Neural crest cell (in vitro differentiated cells): ENCODE measurements at regions not wholly inside any gene's neighbourhood (a gene's known extent, or its start where the extent isn't known, plus 50 kb on each side); places are given as distances from the start of the nearest gene placed in this dataset.

Experiments used
- DNase-seq: peaks from one replicate; pipeline ENCODE4 v3.0.0; 2021; ENCODE audit warnings: low read depth, mixed read lengths, low spot score
- H3K27ac Mint-ChIP-seq: one replicate; pipeline ENCODE4 v1.8.0; 2021; ENCODE audit warnings: mild to moderate bottlenecking, mixed read lengths; ENCODE audit not compliant: unreplicated experiment
- H3K27me3 Mint-ChIP-seq: 2 replicates; pipeline ENCODE4 v1.8.0; 2021; ENCODE audit warnings: low read depth, mild to moderate bottlenecking, mixed read lengths
- H3K36me3 Mint-ChIP-seq: 2 replicates; pipeline ENCODE4 v1.8.0; 2021; ENCODE audit warnings: low read depth, mild to moderate bottlenecking, mixed read lengths
- H3K4me1 Mint-ChIP-seq: 2 replicates; pipeline ENCODE4 v1.8.0; 2021; ENCODE audit warnings: mixed read lengths
- H3K4me3 Mint-ChIP-seq: one replicate; pipeline ENCODE4 v1.8.0; 2021; ENCODE audit warnings: mild to moderate bottlenecking, mixed read lengths
- H3K9me3 Mint-ChIP-seq: 2 replicates; pipeline ENCODE4 v1.8.0; 2021; ENCODE audit warnings: mixed read lengths
- TF ChIP-seq, protein P1 (sequence below): fragments of 200-600 bp; sonication (generic); conservative IDR thresholded peaks from 2 replicates; pipeline ENCODE4 v1.5.0; 2021; ENCODE audit warnings: antibody characterized with exemption, mild to moderate bottlenecking

DNA sequence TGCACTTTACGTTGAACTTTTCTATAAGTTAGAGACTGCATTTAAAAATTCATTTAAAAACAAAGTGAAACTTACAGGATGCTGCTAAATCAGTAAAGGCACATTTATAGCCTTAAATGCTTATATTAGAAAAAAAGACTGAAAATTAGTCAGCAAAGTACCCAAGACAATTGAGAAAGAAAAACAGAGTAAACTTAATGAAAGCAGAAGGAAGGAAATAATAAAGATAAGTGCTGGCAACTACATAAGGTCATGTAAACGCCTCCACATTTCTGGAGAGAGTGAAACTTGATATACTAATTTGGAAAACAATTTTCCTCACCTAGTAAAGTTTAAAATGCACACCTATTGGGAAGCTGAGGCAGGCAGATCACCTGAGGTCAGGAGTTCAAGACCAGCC lies 58.2 kb upstream of the ACAN start:
- Mint-ChIP-seq H3K4me1 (no peaks in the 10 kb centered on the region), H3K27me3 (peaks cover 19% of the 10 kb centered on the region), H3K4me3 (no peak overlapping the region), H3K9me3 (no peaks in the 10 kb centered on the region), H3K27ac (no peak overlapping the region), H3K36me3 (no peaks in the 10 kb centered on the region)
- TF ChIP-seq, protein P1, sequence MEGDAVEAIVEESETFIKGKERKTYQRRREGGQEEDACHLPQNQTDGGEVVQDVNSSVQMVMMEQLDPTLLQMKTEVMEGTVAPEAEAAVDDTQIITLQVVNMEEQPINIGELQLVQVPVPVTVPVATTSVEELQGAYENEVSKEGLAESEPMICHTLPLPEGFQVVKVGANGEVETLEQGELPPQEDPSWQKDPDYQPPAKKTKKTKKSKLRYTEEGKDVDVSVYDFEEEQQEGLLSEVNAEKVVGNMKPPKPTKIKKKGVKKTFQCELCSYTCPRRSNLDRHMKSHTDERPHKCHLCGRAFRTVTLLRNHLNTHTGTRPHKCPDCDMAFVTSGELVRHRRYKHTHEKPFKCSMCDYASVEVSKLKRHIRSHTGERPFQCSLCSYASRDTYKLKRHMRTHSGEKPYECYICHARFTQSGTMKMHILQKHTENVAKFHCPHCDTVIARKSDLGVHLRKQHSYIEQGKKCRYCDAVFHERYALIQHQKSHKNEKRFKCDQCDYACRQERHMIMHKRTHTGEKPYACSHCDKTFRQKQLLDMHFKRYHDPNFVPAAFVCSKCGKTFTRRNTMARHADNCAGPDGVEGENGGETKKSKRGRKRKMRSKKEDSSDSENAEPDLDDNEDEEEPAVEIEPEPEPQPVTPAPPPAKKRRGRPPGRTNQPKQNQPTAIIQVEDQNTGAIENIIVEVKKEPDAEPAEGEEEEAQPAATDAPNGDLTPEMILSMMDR, result no peak
- no peak for DNase-seq

DNA sequence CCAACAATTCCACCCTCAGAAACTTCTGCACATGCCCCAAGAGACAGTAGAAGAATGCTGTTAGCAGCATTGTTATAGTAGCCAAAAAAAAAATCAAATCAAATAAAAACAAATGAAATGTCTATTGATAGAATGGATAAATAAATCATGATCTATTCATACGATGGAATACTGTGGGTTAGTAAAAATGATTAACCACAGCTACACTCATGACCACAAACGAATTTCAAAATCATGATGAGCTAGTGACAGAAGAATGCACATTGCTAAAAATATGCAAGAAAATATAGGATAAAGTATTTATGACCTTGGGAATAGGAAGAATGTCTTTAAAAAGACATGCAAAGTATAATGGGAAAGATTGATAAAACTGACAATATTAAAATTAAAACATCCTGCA lies 57.5 kb upstream of the ACAN start:
- Mint-ChIP-seq H3K36me3 (no peaks in the 10 kb centered on the region), H3K27me3 (peaks cover 21% of the 10 kb centered on the region), H3K4me3 (no peak overlapping the region), H3K27ac (no peak overlapping the region), H3K9me3 (no peaks in the 10 kb centered on the region), H3K4me1 (no peaks in the 10 kb centered on the region)
- DNase-seq, result no peak
- TF ChIP-seq, protein P1, result no peak

DNA sequence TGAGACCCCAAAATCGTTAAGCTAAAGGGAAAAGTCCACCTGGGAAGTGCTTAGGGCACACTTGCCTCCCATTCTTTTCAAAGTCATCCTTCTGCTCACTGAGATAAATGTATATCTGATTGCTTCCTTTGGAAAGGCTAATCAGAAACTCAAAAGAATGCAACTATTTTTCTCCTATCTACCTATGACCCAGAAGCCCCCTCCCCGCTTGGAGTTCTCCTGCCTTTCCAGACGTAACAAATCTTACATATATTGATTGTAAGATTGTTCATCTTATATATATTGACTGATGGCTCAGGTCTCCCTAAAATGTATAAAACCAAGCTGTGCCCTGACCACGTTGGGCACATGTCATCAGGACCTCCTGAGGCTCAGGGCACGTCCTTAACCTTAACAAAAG lies 56.8 kb upstream of the ACAN start:
- peaks cover 26% of the 10 kb centered on the region for H3K27me3 Mint-ChIP-seq
- H3K36me3 Mint-ChIP-seq, result no peaks in the 10 kb centered on the region
- TF ChIP-seq, protein P1, result no peak
- H3K9me3 Mint-ChIP-seq, result peaks cover 4% of the 10 kb centered on the region
- no peak for DNase-seq
- no peak overlapping the region for H3K27ac Mint-ChIP-seq
- no peaks in the 10 kb centered on the region for H3K4me1 Mint-ChIP-seq
- H3K4me3 Mint-ChIP-seq, result no peak overlapping the region

DNA sequence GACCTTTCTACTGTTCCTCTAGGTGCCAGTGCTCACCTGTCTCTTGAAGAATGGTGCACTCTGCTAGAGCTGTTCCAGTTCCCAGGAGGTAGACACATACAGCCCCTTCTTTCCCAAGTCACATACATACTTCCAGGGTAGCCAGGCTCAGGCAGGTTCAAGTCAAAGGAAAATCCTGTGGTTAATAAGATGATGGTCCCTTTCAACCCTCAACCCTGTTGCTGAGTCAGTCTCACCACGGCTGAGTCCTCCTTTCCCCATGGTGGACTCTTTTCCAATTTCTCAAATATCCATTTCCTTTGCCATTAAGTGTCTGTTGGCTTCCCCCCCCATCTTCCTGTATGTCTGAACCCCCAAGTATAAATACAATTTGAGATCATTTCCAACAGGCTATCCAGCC lies 56.1 kb upstream of the ACAN start:
- Mint-ChIP-seq H3K27ac (no peak overlapping the region), H3K9me3 (peaks cover 4% of the 10 kb centered on the region), H3K4me3 (no peak overlapping the region), H3K36me3 (no peaks in the 10 kb centered on the region), H3K4me1 (no peaks in the 10 kb centered on the region), H3K27me3 (peaks cover 26% of the 10 kb centered on the region)
- DNase-seq, result no peak
- TF ChIP-seq, protein P1, result no peak

DNA sequence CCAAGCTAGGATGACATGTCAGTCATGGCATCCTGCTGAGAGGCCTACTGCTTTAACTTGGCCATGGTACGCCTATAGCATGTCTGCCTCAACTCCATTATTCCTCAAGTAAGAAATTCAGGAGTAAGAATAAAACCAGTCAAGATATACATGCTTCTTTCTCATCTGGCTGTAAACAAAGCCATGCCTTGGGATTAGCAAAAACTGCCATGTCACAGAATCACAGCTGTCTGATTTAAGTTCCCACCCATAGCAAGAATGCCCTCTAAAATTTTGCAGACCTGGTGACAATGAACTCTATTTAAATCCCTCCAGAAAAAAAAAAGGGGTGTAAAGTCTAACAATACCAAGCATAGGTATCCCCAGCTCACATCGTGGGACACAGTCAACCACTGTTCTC lies 55.6 kb upstream of the ACAN start:
- Mint-ChIP-seq H3K9me3 (peaks cover 4% of the 10 kb centered on the region), H3K27ac (no peak overlapping the region), H3K4me1 (no peaks in the 10 kb centered on the region), H3K36me3 (no peaks in the 10 kb centered on the region), H3K27me3 (peaks cover 28% of the 10 kb centered on the region), H3K4me3 (no peak overlapping the region)
- TF ChIP-seq, protein P1, result no peak
- DNase-seq, result no peak

DNA sequence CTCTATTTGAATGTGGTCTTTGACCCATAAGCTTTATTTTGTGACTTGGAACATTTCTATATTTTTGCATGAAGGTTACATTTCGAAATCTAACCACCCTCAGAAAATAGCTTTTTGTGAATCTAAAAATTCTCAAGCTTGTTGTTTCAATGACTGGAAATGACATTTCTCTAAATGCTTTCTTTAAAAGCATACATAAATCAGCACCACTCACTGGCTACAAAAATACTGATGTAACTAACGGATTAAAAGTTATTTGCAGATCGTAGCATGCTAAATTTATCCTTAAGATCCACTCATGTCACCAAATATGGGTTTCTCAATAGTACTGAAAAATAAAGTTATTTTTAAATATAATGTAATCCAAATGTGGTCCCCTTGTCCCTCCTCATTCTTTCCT lies 55.2 kb upstream of the ACAN start:
- DNase-seq, result no peak
- H3K27me3 Mint-ChIP-seq, result peaks cover 32% of the 10 kb centered on the region
- TF ChIP-seq, protein P1, result no peak
- H3K4me1 Mint-ChIP-seq, result no peaks in the 10 kb centered on the region
- peaks cover 4% of the 10 kb centered on the region for H3K9me3 Mint-ChIP-seq
- no peak overlapping the region for H3K27ac Mint-ChIP-seq
- no peak overlapping the region for H3K4me3 Mint-ChIP-seq
- no peaks in the 10 kb centered on the region for H3K36me3 Mint-ChIP-seq
